ELF-1 (cell line): ENCODE measurements at regions not wholly inside any gene's neighbourhood (a gene's known extent, or its start where the extent isn't known, plus 50 kb on each side); places are given as distances from the start of the nearest gene placed in this dataset.
"Not testable (repeated sequence)": the region's sequence is repeated elsewhere in the genome, so short reads cannot be mapped to it uniquely, and the experiment has no call there.

Experiments used
- DNase-seq: peaks from one replicate; pipeline ENCODE4 v3.0.0-alpha.2; 2016; ENCODE audit warnings: low read depth, low spot score

DNA sequence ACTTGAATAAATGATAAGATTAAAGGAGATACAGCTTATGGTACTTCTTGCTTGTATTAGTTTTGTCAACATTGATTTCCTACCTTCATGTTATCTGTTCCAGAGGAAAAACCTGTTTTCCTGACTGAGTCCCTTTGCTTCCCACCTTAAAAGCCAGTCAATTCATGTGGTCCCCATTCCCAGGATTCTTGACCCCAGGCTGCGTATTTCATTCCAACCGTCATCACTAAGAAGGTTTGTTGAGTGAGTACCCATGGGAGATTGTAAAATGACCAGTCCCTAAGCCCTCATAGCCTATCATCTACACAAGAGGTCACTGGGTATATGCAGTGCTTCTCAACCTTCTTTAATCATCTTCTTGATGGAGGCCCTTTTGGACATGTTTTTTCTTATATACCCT, 52.2 kb downstream of the BEX3 start:
- DNase-seq: peak; percentile 77

DNA sequence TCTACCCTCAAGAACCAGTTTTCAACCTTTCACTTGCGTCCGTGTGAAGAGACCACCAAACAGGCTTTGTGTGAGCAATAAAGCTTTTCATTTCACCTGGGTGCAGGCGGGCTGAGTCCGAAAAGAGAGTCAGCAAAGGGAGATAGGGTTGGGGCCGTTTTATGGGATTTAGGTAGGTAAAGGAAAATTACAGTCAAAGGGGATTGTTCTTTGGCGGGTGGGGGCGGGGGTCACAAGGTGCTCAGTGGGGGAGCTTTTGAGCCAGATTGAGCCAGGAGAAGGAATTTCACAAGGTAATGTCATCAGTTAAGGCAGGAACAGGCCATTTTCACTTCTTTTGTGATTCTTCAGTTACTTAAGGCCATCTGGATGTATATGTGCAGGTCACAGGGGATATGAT, 52.7 kb downstream of the BEX3 start:
- DNase-seq: not testable (repeated sequence)

DNA sequence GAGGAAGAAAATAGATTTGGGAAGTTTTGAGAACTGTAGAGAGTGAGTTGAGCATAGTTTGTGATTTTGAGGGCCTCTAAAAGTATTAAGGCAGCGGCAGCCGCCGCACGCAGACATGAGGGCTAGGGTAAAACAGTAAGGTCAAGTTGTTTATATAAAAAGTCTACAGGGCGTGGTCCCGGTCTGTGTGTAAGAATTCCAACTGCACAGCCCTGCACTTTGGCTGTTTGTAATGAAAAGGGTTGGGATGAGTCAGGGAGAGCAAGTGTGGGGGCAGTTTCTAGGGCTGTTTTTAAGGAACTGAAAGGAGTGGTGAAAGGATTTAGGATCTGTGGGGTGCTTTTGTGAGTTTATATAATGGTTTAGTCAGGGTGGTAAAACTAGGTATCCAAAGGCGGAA, 55.0 kb downstream of the BEX3 start:
- DNase-seq: no peak

GRCh38 chrX:103432841-103433240, 56.5 kb downstream of the BEX3 start:
- DNase-seq: not testable (repeated sequence)

DNA sequence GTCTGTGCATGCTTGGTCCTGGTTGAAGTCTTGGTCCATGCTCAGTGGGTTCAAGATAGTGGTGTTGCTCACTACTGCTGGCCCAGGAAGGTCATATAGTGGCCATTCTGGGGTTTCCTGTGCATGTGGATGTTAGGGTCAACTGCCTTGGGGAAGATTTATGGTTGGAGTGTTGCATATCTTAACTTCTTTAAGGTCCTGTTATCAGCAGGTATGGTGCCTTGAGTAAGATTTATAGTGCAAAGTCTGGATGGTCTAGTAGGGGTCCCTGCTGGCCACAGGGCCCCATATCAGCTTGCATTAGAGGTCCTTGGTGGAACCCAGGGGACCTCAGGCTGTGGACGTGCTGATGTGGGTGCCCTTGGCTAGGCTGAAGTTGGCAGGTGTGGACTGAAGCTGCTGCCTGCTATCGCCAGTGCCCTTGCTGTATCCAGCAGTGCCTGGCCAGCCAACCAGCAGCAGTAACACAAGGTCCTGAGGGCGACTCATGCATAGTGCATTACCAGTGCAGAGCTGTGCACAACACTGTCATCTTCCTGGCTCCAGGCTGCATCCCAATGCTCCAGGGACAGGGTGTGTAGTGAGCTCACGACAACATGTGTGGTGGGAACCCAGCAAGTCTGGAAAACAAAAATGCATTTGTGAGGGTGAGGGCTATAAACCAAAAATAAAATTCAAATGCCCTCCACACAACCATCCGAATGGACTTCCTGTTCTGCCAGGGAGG, 61.0 kb downstream of the BEX3 start:
- DNase-seq: no peak

DNA sequence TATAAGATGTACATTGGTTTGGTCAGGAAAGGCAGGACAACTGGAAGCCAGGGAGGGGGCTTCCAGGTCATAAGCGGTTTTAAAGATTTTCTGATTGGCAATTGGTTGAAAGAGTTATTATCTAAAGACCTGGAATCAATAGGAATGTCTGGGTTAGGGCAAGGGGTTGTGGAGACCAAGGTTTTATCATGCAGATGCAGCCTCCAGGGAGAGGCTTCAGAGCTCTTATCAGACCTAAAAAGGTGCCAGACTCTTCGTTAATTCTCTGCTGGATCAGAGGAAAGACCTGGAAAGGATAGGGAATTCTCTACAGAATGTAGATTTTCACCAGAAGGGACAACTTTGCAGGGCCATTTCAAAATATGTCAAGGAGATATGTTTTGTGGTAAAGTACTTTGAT, 62.8 kb downstream of the BEX3 start:
- peak; percentile 64 for DNase-seq

DNA sequence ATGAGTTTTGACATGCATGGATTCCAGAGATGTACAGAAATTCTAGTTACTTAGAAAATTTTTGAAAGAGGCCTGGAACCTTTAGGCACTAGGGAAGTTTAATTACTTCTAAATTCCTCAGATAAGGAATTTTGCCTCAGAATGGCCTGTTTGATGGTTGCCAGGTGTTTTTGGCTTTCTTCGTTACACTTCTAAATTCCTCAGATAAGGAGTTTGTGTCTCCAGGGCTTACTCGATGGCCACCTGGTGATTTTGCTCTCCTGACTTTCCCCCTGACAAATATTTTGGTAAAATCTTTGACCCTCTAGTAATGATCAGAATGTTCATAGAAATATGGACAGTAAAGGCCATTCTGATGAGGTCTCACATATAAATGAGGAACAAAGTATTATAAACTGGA, 64.3 kb downstream of the BEX3 start:
- DNase-seq: peak; percentile 71

DNA sequence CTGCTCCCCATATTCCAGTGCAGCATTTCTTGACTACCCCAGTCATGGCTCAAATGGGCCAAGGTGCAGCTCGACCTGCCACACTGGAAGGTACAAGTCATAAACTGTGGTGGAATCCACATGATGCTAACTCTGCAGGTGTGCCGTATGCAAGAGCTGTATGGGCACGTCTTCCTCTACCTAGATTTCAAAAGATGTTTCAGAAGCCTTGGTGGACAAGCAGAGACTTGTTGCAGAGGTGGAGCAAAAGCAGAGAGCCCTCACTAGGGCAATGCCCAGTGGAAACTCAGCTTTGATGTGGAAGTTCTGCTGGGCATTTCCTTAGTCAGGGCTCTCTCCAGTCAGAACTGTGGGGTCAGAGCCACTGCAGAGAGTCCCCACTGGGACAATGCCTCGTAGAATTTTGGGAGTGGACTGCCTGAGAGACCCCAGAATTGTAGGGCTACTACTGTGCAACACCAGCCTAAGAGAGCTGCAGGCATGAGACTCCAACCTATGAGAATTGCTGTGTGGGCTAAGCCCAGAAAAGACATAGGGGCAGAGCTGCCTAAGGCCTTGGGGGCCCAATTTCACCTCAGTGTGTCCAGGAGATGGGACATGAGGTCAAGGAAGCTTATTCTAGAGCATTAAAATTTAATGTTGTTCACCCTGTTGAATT, 65.7 kb downstream of the BEX3 start:
- no peak for DNase-seq

DNA sequence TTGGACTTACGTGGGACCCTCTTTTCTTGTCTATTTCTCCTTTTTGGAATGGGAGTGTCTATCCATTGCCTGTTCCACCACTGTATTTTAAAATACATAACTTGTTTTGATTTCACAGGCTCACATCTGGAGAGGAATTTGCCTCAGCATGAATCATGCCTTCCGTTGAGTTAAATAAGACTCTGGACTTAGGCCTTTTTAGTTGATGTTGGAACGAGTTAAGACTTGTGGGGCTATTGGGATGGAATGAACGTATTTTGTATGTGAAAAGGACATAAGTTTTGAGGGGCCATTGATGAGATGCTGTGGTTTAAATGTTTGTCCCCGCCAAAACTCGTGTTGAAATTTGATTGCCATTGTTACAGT, 66.2 kb downstream of the BEX3 start:
- no peak for DNase-seq

DNA sequence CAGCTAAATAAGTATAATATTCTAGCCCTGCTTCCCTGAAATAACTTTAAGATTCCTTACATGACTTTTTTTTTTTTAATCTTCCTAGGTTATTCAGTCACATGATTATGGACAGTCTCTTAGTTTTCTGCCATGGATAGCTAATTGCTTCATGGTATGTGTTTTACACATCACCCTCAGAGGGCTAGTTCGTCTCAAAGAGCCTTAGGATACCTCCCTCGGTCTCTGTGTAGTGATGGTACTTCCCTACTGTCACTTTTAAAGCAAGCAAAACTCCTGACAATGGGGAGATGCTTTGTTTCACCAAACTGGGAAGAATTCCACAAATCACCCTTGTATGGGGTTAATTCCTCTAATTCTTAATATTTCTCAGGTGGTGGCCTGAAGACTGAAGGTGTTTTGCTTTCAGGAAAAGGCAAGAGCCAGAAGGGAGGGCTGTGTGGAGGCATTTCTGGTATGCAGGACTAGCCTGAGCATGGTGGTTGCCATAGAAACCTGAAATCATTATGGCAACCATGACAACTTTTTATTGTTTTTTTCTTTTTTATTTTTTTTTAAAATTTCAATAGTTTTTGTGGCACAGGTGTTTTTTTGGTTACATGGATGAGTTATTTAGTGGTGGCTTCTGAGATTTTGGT, 70.4 kb downstream of the BEX3 start:
- DNase-seq: no peak
